ENCODE measurements at regions not wholly inside any gene's neighbourhood (a gene's known extent, or its start where the extent isn't known, plus 50 kb on each side); places are given as distances from the start of the nearest gene placed in this dataset.

- Histone ChIP-seq H3K36me3 (ENCODE audit: insufficient read depth, low read length, poor library complexity, severe bottlenecking) (no peaks in the 10 kb centered on the region), H3K9me3 (ENCODE audit: low read depth, low read length, poor library complexity, severe bottlenecking) (no peaks in the 10 kb centered on the region), H3K27me3 (replicated peaks; ENCODE audit: insufficient read depth, low read depth, low read length, poor library complexity) (no peaks in the 10 kb centered on the region), H3K4me1 (ENCODE audit: insufficient read depth, low read length, poor library complexity, severe bottlenecking) (peaks cover 67% of the 10 kb centered on the region), H3K4me3 (ENCODE audit: low read depth, low read length, poor library complexity, severe bottlenecking) (peak overlapping the region; percentile 34), H3K27ac (ENCODE audit: low read depth, low read length, poor library complexity, severe bottlenecking) (peak overlapping the region; percentile 27)
- ChIA-PET POLR2A (ENCODE audit: low non-redundant PET) (no interaction called here), CTCF (no interaction called here)
- TF ChIP-seq CTCF (conservative IDR thresholded peaks at IDR 0.05; ENCODE audit: low read depth, low read length) (no peak), EZH2 (IDR thresholded peaks at IDR 0.05; ENCODE audit: borderline replicate concordance, low read depth, low read length, poor library complexity, severe bottlenecking) (no peak)
- peak; percentile 61 for DNase-seq (ENCODE audit: low spot score)
- intact Hi-C loops (cut with micrococcal nuclease; ENCODE audit: unreplicated experiment), result no loop called here
- BruUV-seq (replicated peaks), result TSS peak; percentile 40
Observed at GRCh38 chr6:91155129-91155785, 568.4 kb upstream of the MAP3K7 start.

- H3K4me3 ChIP-seq (ENCODE audit: low read depth, low read length, poor library complexity, severe bottlenecking), result no peak overlapping the region
- intact Hi-C loops (cut with micrococcal nuclease; ENCODE audit: unreplicated experiment), result no loop called here
- BruUV-seq (replicated peaks), result no TSS peak
- H3K36me3 ChIP-seq (ENCODE audit: insufficient read depth, low read length, poor library complexity, severe bottlenecking), result no peaks in the 10 kb centered on the region
- peaks cover 82% of the 10 kb centered on the region for H3K4me1 ChIP-seq (ENCODE audit: insufficient read depth, low read length, poor library complexity, severe bottlenecking)
- no peak for DNase-seq (ENCODE audit: low spot score)
- no peak for TF ChIP-seq EZH2 (IDR thresholded peaks at IDR 0.05; ENCODE audit: borderline replicate concordance, low read depth, low read length, poor library complexity, severe bottlenecking)
- TF ChIP-seq CTCF (conservative IDR thresholded peaks at IDR 0.05; ENCODE audit: low read depth, low read length), result no peak
- no peaks in the 10 kb centered on the region for H3K9me3 ChIP-seq (ENCODE audit: low read depth, low read length, poor library complexity, severe bottlenecking)
- H3K27me3 ChIP-seq (replicated peaks; ENCODE audit: insufficient read depth, low read depth, low read length, poor library complexity), result no peaks in the 10 kb centered on the region
- peak overlapping the region; percentile 38 for H3K27ac ChIP-seq (ENCODE audit: low read depth, low read length, poor library complexity, severe bottlenecking)
- CTCF ChIA-PET, result no interaction called here
- POLR2A ChIA-PET (ENCODE audit: low non-redundant PET), result no interaction called here
Observed at GRCh38 chr6:91152824-91153223, 566.0 kb upstream of the MAP3K7 start.

- POLR2A ChIA-PET (ENCODE audit: low non-redundant PET), result interaction anchor here (0.6 kb wide), 1 partner anchor 1319 kb away, joined by 3 read pairs; no protein-coding TSS in a partner anchor
Observed at GRCh38 chr6:91149956-91150705, 563.3 kb upstream of the MAP3K7 start.

More at GRCh38 chr6:91149956-91150705, 563.3 kb upstream of the MAP3K7 start:
- Histone ChIP-seq H3K27ac (ENCODE audit: low read depth, low read length, poor library complexity, severe bottlenecking) (peak overlapping the region; percentile 90), H3K9me3 (ENCODE audit: low read depth, low read length, poor library complexity, severe bottlenecking) (no peaks in the 10 kb centered on the region), H3K36me3 (ENCODE audit: insufficient read depth, low read length, poor library complexity, severe bottlenecking) (no peaks in the 10 kb centered on the region), H3K4me1 (ENCODE audit: insufficient read depth, low read length, poor library complexity, severe bottlenecking) (peaks cover 63% of the 10 kb centered on the region), H3K27me3 (replicated peaks; ENCODE audit: insufficient read depth, low read depth, low read length, poor library complexity) (no peaks in the 10 kb centered on the region), H3K4me3 (ENCODE audit: low read depth, low read length, poor library complexity, severe bottlenecking) (no peak overlapping the region)
- CTCF ChIA-PET, result interaction anchor here (0.7 kb wide), 1 partner anchor 209 kb away, joined by 4 read pairs; no protein-coding TSS in a partner anchor
- DNase-seq (ENCODE audit: low spot score), result peak; percentile 87
- TSS peak; percentile 90 for BruUV-seq (replicated peaks)
- intact Hi-C loops (cut with micrococcal nuclease; ENCODE audit: unreplicated experiment), result no loop called here
- no peak for TF ChIP-seq CTCF (conservative IDR thresholded peaks at IDR 0.05; ENCODE audit: low read depth, low read length)
- no peak for TF ChIP-seq EZH2 (IDR thresholded peaks at IDR 0.05; ENCODE audit: borderline replicate concordance, low read depth, low read length, poor library complexity, severe bottlenecking)

Data from A673 (cell line).